ENCODE measurements at regions not wholly inside any gene's neighbourhood (a gene's known extent, or its start where the extent isn't known, plus 50 kb on each side); places are given as distances from the start of the nearest gene placed in this dataset.

GRCh38 chr5:174287761-174288160 lies 242.3 kb downstream of the NSG2 start:
- TF ChIP-seq CTCF (IDR thresholded peaks at IDR 0.05; ENCODE audit: extremely low read depth, insufficient read depth, missing control alignments) = no peak
- in situ Hi-C loops (cut with MboI; ENCODE audit: low pct_unique_long_range_greater_than_20kb, low sequenced_read_pairs, unreplicated experiment) = no loop called here
- DNase-seq (ENCODE audit: low spot score) = no peak

- in situ Hi-C loops (cut with MboI; ENCODE audit: low pct_unique_long_range_greater_than_20kb, low sequenced_read_pairs, unreplicated experiment) = no loop called here
- DNase-seq (ENCODE audit: low spot score) = no peak
- no peak for TF ChIP-seq CTCF (IDR thresholded peaks at IDR 0.05; ENCODE audit: extremely low read depth, insufficient read depth, missing control alignments)
Measured at GRCh38 chr5:174288439-174288838, 242.9 kb downstream of the NSG2 start.

GRCh38 chr5:174291162-174291561 lies 245.7 kb downstream of the NSG2 start:
- TF ChIP-seq CTCF (IDR thresholded peaks at IDR 0.05; ENCODE audit: extremely low read depth, insufficient read depth, missing control alignments) = no peak
- no peak for DNase-seq (ENCODE audit: low spot score)
- in situ Hi-C loops (cut with MboI; ENCODE audit: low pct_unique_long_range_greater_than_20kb, low sequenced_read_pairs, unreplicated experiment) = no loop called here

- TF ChIP-seq CTCF (IDR thresholded peaks at IDR 0.05; ENCODE audit: extremely low read depth, insufficient read depth, missing control alignments) = no peak
- no peak for DNase-seq (ENCODE audit: low spot score)
Measured at GRCh38 chr5:174292348-174292747, 246.8 kb downstream of the NSG2 start.

GRCh38 chr5:174293006-174293405 lies 247.5 kb downstream of the NSG2 start:
- TF ChIP-seq CTCF (IDR thresholded peaks at IDR 0.05; ENCODE audit: extremely low read depth, insufficient read depth, missing control alignments) = no peak
- DNase-seq (ENCODE audit: low spot score) = no peak
- in situ Hi-C loops (cut with MboI; ENCODE audit: low pct_unique_long_range_greater_than_20kb, low sequenced_read_pairs, unreplicated experiment) = no loop called here

More at GRCh38 chr5:174292348-174292747, 246.8 kb downstream of the NSG2 start:
- in situ Hi-C loops (cut with MboI; ENCODE audit: low pct_unique_long_range_greater_than_20kb, low sequenced_read_pairs, unreplicated experiment) = no loop called here

GRCh38 chr5:174293481-174293880 lies 248.0 kb downstream of the NSG2 start:
- in situ Hi-C loops (cut with MboI; ENCODE audit: low pct_unique_long_range_greater_than_20kb, low sequenced_read_pairs, unreplicated experiment) = no loop called here
- no peak for TF ChIP-seq CTCF (IDR thresholded peaks at IDR 0.05; ENCODE audit: extremely low read depth, insufficient read depth, missing control alignments)
- no peak for DNase-seq (ENCODE audit: low spot score)
